Neural cell (in vitro differentiated cells): ENCODE measurements at regions not wholly inside any gene's neighbourhood (a gene's known extent, or its start where the extent isn't known, plus 50 kb on each side); places are given as distances from the start of the nearest gene placed in this dataset.
"Not testable (repeated sequence)": the region's sequence is repeated elsewhere in the genome, so short reads cannot be mapped to it uniquely, and the experiment has no call there.

Experiments
- H2AFZ ChIP-seq: fragments of 200-600, 300-800 bp; sonication (generic), shearing (Covaris generic); 2 replicates; pipeline ENCODE4 v1.6.0; 2014; ENCODE audit warnings: low read depth, mild to moderate bottlenecking, antibody characterized with exemption, low read length, moderate library complexity
- H3F3A ChIP-seq: fragments of 200-600 bp; shearing (Covaris generic); 2 replicates; pipeline ENCODE4 v1.6.1; 2016; ENCODE audit warnings: mild to moderate bottlenecking, moderate library complexity, mixed read lengths, antibody characterized with exemption, low read length; ENCODE audit not compliant: insufficient read depth, poor library complexity, severe bottlenecking
- H3K27ac ChIP-seq: fragments of 200-600, 300-800 bp; sonication (generic), shearing (Covaris generic); 2 replicates; pipeline ENCODE4 v1.5.1; 2014; ENCODE audit warnings: mild to moderate bottlenecking, low read length, moderate library complexity
- H3K27me3 ChIP-seq: fragments of 300-800, 200-600 bp; sonication (generic), shearing (Covaris generic); 2 replicates; pipeline ENCODE4 v1.6.0; 2014; ENCODE audit warnings: mild to moderate bottlenecking, low read depth, low read length, moderate library complexity; ENCODE audit not compliant: insufficient read depth
- H3K36me3 ChIP-seq: fragments of 300-800, 200-600 bp; sonication (generic), shearing (Covaris generic); 2 replicates; pipeline ENCODE4 v1.5.1; 2014; ENCODE audit warnings: mild to moderate bottlenecking, antibody characterized with exemption, low read length, moderate library complexity; ENCODE audit not compliant: insufficient read depth
- H3K4me2 ChIP-seq: fragments of 300-800, 200-600 bp; sonication (generic), shearing (Covaris generic); 2 replicates; pipeline ENCODE4 v1.6.0; 2014; ENCODE audit warnings: mild to moderate bottlenecking, low read length
- H3K4me3 ChIP-seq: fragments of 300-800, 200-600 bp; sonication (generic), shearing (Covaris generic); 2 replicates; pipeline ENCODE4 v1.5.1; 2014; ENCODE audit warnings: mild to moderate bottlenecking, low read length, moderate library complexity
- H3K79me2 ChIP-seq: fragments of 200-600 bp; shearing (Covaris generic); replicated peaks from 2 replicates; pipeline ENCODE4 v1.6.0; 2014; ENCODE audit warnings: mild to moderate bottlenecking, low read length, moderate library complexity; ENCODE audit not compliant: insufficient read depth
- H3K9ac ChIP-seq: fragments of 300-800, 200-600 bp; sonication (generic), shearing (Covaris generic); 2 replicates; pipeline ENCODE4 v1.6.1; 2016; ENCODE audit warnings: mild to moderate bottlenecking, low read length, mixed read lengths
- H3K9me2 ChIP-seq: fragments of 200-600 bp; shearing (Covaris generic); 2 replicates; pipeline ENCODE4 v1.6.1; 2016; ENCODE audit warnings: mild to moderate bottlenecking, low read length, mixed read lengths; ENCODE audit not compliant: insufficient read depth
- H3K9me3 ChIP-seq: fragments of 200-600, 300-800 bp; sonication (generic), shearing (Covaris generic); 2 replicates; pipeline ENCODE4 v1.6.1; 2016; ENCODE audit warnings: mild to moderate bottlenecking, mixed run types, low read length, moderate library complexity, mixed read lengths
- H4K20me1 ChIP-seq: fragments of 200-600 bp; shearing (Covaris generic); 2 replicates; pipeline ENCODE4 v1.6.1; 2016; ENCODE audit warnings: mild to moderate bottlenecking, mixed run types; ENCODE audit not compliant: insufficient read depth
- CTCF ChIP-seq: fragments of 450-650 bp; IDR thresholded peaks from 2 replicates; pipeline ENCODE4 v1.5.1; 2014; ENCODE audit warnings: antibody characterized with exemption, mild to moderate bottlenecking, moderate library complexity; ENCODE audit not compliant: poor library complexity, severe bottlenecking
- EP300 ChIP-seq: fragments of 450-650 bp; conservative IDR thresholded peaks from 2 replicates; pipeline ENCODE4 v1.6.1; 2014; ENCODE audit warnings: antibody characterized with exemption, mild to moderate bottlenecking, moderate library complexity; ENCODE audit not compliant: poor library complexity, severe bottlenecking
- EZH2 ChIP-seq: fragments of 200-600, 300-800 bp; shearing (Covaris generic), sonication (generic); IDR thresholded peaks from 2 replicates; pipeline ENCODE4 v1.6.1; 2014; ENCODE audit warnings: antibody characterized with exemption, low read length, borderline replicate concordance, mild to moderate bottlenecking; ENCODE audit not compliant: insufficient read depth, poor library complexity, severe bottlenecking
- MXI1 ChIP-seq: fragments of 450-650 bp; conservative IDR thresholded peaks from 2 replicates; pipeline ENCODE4 v1.6.1; 2014; ENCODE audit warnings: antibody characterized with exemption, mild to moderate bottlenecking; ENCODE audit not compliant: poor library complexity, severe bottlenecking
- POLR2AphosphoS5 ChIP-seq: IDR thresholded peaks from 2 replicates; pipeline ENCODE4 v1.6.1; 2012
- RAD21 ChIP-seq: fragments of 450-650 bp; conservative IDR thresholded peaks from 2 replicates; pipeline ENCODE4 v1.6.1; 2014; ENCODE audit warnings: antibody characterized with exemption, mild to moderate bottlenecking, moderate library complexity
- REST ChIP-seq: IDR thresholded peaks from 2 replicates; pipeline ENCODE4 v1.6.1; 2012; ENCODE audit warnings: borderline replicate concordance
- SMC3 ChIP-seq: fragments of 450-650 bp; conservative IDR thresholded peaks from 2 replicates; pipeline ENCODE4 v1.6.1; 2014; ENCODE audit warnings: antibody characterized with exemption, mild to moderate bottlenecking, moderate library complexity; ENCODE audit not compliant: poor library complexity
- TAF1 ChIP-seq: IDR thresholded peaks from 2 replicates; pipeline ENCODE4 v1.6.1; 2012; ENCODE audit warnings: low read depth

GRCh38 chr12:34126239-34126641 is 103.9 kb downstream of the ALG10 start:
- Histone ChIP-seq H3K4me2 (no peak overlapping the region), H3K4me3 (no peak overlapping the region), H4K20me1 (no peaks in the 10 kb centered on the region), H3K9ac (no peak overlapping the region), H3F3A (no peaks in the 10 kb centered on the region), H3K27me3 (no peaks in the 10 kb centered on the region), H3K36me3 (no peaks in the 10 kb centered on the region), H3K79me2 (no peaks in the 10 kb centered on the region), H3K9me2 (no peaks in the 10 kb centered on the region), H2AFZ (no peak overlapping the region), H3K27ac (no peak overlapping the region), H3K9me3 (peaks cover 3% of the 10 kb centered on the region)
- no peak for TF ChIP-seq SMC3
- no peak for TF ChIP-seq MXI1
- TF ChIP-seq EP300: no peak
- TF ChIP-seq CTCF: no peak
- TF ChIP-seq REST: no peak
- no peak for TF ChIP-seq RAD21
- no peak for TF ChIP-seq EZH2
- TF ChIP-seq POLR2AphosphoS5: no peak
- TF ChIP-seq TAF1: no peak

GRCh38 chr12:34126805-34127204 is 104.5 kb downstream of the ALG10 start:
- Histone ChIP-seq H4K20me1 (no peaks in the 10 kb centered on the region), H3K4me3 (no peak overlapping the region), H3F3A (no peaks in the 10 kb centered on the region), H3K9ac (no peak overlapping the region), H3K36me3 (no peaks in the 10 kb centered on the region), H3K27me3 (no peaks in the 10 kb centered on the region), H3K9me2 (no peaks in the 10 kb centered on the region), H3K9me3 (peaks cover 3% of the 10 kb centered on the region), H2AFZ (no peak overlapping the region), H3K79me2 (no peaks in the 10 kb centered on the region), H3K27ac (no peak overlapping the region), H3K4me2 (no peak overlapping the region)
- no peak for TF ChIP-seq EZH2
- no peak for TF ChIP-seq REST
- no peak for TF ChIP-seq POLR2AphosphoS5
- TF ChIP-seq MXI1: no peak
- TF ChIP-seq RAD21: no peak
- TF ChIP-seq TAF1: no peak
- no peak for TF ChIP-seq EP300
- TF ChIP-seq CTCF: no peak
- no peak for TF ChIP-seq SMC3

- not testable (repeated sequence) for H3K79me2 ChIP-seq, H3K4me3 ChIP-seq, H3K27ac ChIP-seq, H3K9ac ChIP-seq, H3K9me3 ChIP-seq, H4K20me1 ChIP-seq, H2AFZ ChIP-seq, H3K36me3 ChIP-seq, H3K27me3 ChIP-seq, H3F3A ChIP-seq, H3K9me2 ChIP-seq, H3K4me2 ChIP-seq
These were observed 105.1 kb downstream of the ALG10 start for GRCh38 chr12:34127379-34127778.
